ENCODE measurements at regions not wholly inside any gene's neighbourhood (a gene's known extent, or its start where the extent isn't known, plus 50 kb on each side); places are given as distances from the start of the nearest gene placed in this dataset.

DNA sequence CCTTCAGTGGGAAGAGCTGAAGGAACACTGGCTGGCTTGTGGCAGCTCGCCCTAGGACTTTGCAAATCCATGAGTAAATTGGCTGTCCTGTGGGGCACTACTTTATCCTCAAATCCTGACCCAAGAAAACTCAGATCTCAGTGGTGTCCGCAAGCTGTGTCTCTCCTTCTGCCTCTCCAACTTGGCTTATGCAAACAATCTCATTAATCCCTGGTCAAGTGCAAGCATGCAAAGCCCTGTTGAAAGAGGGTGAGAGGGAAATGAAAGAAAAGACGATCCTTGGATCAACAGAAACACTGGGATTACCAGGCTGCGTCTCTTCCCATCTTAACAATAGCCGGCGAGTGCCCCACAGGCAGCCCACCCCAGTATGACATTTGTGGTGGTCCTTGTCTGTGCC is 901.6 kb downstream of the BCL11B start:
- intact Hi-C loops (cut with micrococcal nuclease) = no loop called here
- peaks cover 14 to 23% of the 10 kb centered on the region in 2 donors for H3K27me3 Mint-ChIP-seq (ENCODE audit: low read depth in 2 of 2)
- Histone ChIP-seq H3K27me3 (ENCODE audit: control insufficient read depth, insufficient read depth, low read length) (no peaks in the 10 kb centered on the region), H3K4me1 (ENCODE audit: control insufficient read depth, insufficient read depth, low read length) (no peaks in the 10 kb centered on the region), H3K4me3 (ENCODE audit: low read length) (no peak overlapping the region), H3K27ac (ENCODE audit: low read length) (no peak overlapping the region), H3K36me3 (ENCODE audit: control insufficient read depth, insufficient read depth, low read length) (no peaks in the 10 kb centered on the region), H3K9me3 (ENCODE audit: control insufficient read depth, insufficient read depth, low read length) (no peaks in the 10 kb centered on the region)
- ATAC-seq (no peak), DNase-seq (no peak)
- WGBS (ENCODE audit: insufficient coverage) = 87% methylated on average over 6 of the region's 6 CpGs
- no peaks in the 10 kb centered on the region for H3K9me3 Mint-ChIP-seq
- H3K4me1 Mint-ChIP-seq = no peaks in the 10 kb centered on the region
- no peak overlapping the region for H3K4me3 Mint-ChIP-seq
- no peaks in the 10 kb centered on the region for H3K36me3 Mint-ChIP-seq
- no peak overlapping the region for H3K27ac Mint-ChIP-seq
- TF ChIP-seq, protein P1, sequence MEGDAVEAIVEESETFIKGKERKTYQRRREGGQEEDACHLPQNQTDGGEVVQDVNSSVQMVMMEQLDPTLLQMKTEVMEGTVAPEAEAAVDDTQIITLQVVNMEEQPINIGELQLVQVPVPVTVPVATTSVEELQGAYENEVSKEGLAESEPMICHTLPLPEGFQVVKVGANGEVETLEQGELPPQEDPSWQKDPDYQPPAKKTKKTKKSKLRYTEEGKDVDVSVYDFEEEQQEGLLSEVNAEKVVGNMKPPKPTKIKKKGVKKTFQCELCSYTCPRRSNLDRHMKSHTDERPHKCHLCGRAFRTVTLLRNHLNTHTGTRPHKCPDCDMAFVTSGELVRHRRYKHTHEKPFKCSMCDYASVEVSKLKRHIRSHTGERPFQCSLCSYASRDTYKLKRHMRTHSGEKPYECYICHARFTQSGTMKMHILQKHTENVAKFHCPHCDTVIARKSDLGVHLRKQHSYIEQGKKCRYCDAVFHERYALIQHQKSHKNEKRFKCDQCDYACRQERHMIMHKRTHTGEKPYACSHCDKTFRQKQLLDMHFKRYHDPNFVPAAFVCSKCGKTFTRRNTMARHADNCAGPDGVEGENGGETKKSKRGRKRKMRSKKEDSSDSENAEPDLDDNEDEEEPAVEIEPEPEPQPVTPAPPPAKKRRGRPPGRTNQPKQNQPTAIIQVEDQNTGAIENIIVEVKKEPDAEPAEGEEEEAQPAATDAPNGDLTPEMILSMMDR (IDR thresholded peaks at IDR 0.05) = no peak

DNA sequence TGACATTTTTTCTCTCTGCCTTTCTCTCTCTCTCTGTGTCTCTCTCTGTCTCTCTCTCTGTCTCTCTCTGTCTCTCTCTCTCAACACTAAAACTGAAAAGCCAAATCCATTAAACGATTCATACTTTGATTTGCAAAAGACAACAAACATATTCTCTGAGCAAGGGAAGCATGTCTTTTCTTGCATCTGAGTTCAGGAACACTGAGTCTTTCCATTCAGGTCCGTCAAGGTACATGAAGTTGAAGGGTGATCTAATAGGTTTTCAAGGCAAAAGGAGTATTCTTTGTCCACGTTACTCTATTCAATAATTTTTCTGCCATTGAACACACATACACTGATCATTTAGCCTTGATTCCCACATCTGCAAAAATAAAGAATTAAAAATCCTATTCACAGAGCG is 900.9 kb downstream of the BCL11B start:
- 76% methylated on average over 4 of the region's 4 CpGs for WGBS (ENCODE audit: insufficient coverage)
- DNase-seq (no peak), ATAC-seq (no peak)
- Mint-ChIP-seq H3K9me3 (no peaks in the 10 kb centered on the region), H3K27ac (no peak overlapping the region), H3K4me3 (no peak overlapping the region), H3K36me3 (no peaks in the 10 kb centered on the region), H3K27me3 (ENCODE audit: low read depth in 2 of 2) (peaks cover 14 to 15% of the 10 kb centered on the region in 2 donors), H3K4me1 (no peaks in the 10 kb centered on the region)
- intact Hi-C loops (cut with micrococcal nuclease) = no loop called here
- no peak overlapping the region for H3K4me3 ChIP-seq (ENCODE audit: low read length)
- H3K36me3 ChIP-seq (ENCODE audit: control insufficient read depth, insufficient read depth, low read length) = no peaks in the 10 kb centered on the region
- H3K27me3 ChIP-seq (ENCODE audit: control insufficient read depth, insufficient read depth, low read length) = no peaks in the 10 kb centered on the region
- H3K4me1 ChIP-seq (ENCODE audit: control insufficient read depth, insufficient read depth, low read length) = no peaks in the 10 kb centered on the region
- TF ChIP-seq, protein P1 (IDR thresholded peaks at IDR 0.05) = no peak
- no peak overlapping the region for H3K27ac ChIP-seq (ENCODE audit: low read length)
- H3K9me3 ChIP-seq (ENCODE audit: control insufficient read depth, insufficient read depth, low read length) = no peaks in the 10 kb centered on the region

- TF ChIP-seq, protein P1 (IDR thresholded peaks at IDR 0.05) = no peak
- Mint-ChIP-seq H3K4me1 (no peaks in the 10 kb centered on the region), H3K27ac (no peak overlapping the region)
Measured at GRCh38 chr14:98374136-98374535, 897.9 kb downstream of the BCL11B start.

DNA sequence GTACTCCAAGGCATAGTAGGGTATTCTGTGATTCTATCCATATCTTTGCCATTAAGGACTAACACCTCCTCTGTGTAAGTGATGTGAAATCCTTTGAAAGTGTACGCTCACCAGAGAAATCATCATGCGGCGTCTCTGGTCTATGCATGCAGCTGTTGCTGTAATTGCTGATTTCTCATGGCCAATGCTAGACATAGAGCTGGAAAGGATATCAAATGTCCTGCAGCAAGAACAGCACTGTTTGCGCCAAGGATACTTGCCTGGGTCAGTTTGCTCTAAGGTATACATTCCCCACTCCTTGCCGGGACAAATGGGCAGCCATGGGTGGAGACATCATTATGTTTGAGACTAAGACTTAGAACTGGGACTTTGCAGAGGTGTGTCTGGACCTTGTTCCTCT is 896.4 kb downstream of the BCL11B start:
- TF ChIP-seq, protein P1 (IDR thresholded peaks at IDR 0.05) = no peak
- H3K27ac Mint-ChIP-seq = no peak overlapping the region
- no peak overlapping the region for H3K27ac ChIP-seq (ENCODE audit: low read length)
- no peak overlapping the region for H3K4me3 Mint-ChIP-seq
- peaks cover 0 to 2% of the 10 kb centered on the region in 2 donors for H3K9me3 Mint-ChIP-seq
- H3K9me3 ChIP-seq (ENCODE audit: control insufficient read depth, insufficient read depth, low read length) = no peaks in the 10 kb centered on the region
- H3K4me1 Mint-ChIP-seq = no peaks in the 10 kb centered on the region
- H3K36me3 ChIP-seq (ENCODE audit: control insufficient read depth, insufficient read depth, low read length) = no peaks in the 10 kb centered on the region
- peaks cover 4 to 8% of the 10 kb centered on the region in 2 donors for H3K27me3 Mint-ChIP-seq (ENCODE audit: low read depth in 2 of 2)
- DNase-seq (no peak), ATAC-seq (no peak)
- no peaks in the 10 kb centered on the region for H3K27me3 ChIP-seq (ENCODE audit: control insufficient read depth, insufficient read depth, low read length)
- 100% methylated on average over 5 of the region's 5 CpGs for WGBS (ENCODE audit: insufficient coverage)
- no peaks in the 10 kb centered on the region for H3K4me1 ChIP-seq (ENCODE audit: control insufficient read depth, insufficient read depth, low read length)
- H3K36me3 Mint-ChIP-seq = no peaks in the 10 kb centered on the region
- H3K4me3 ChIP-seq (ENCODE audit: low read length) = no peak overlapping the region
- intact Hi-C loops (cut with micrococcal nuclease) = no loop called here

More at GRCh38 chr14:98374136-98374535, 897.9 kb downstream of the BCL11B start:
- 70% methylated on average over 7 of the region's 10 CpGs for WGBS (ENCODE audit: insufficient coverage)
- Mint-ChIP-seq H3K27me3 (ENCODE audit: low read depth in 2 of 2) (peaks cover 5 to 12% of the 10 kb centered on the region in 2 donors), H3K4me3 (no peak overlapping the region), H3K9me3 (no peaks in the 10 kb centered on the region), H3K36me3 (no peaks in the 10 kb centered on the region)
- Histone ChIP-seq H3K36me3 (ENCODE audit: control insufficient read depth, insufficient read depth, low read length) (no peaks in the 10 kb centered on the region), H3K9me3 (ENCODE audit: control insufficient read depth, insufficient read depth, low read length) (no peaks in the 10 kb centered on the region), H3K27ac (ENCODE audit: low read length) (no peak overlapping the region), H3K4me1 (ENCODE audit: control insufficient read depth, insufficient read depth, low read length) (no peaks in the 10 kb centered on the region), H3K4me3 (ENCODE audit: low read length) (no peak overlapping the region), H3K27me3 (ENCODE audit: control insufficient read depth, insufficient read depth, low read length) (no peaks in the 10 kb centered on the region)
- intact Hi-C loops (cut with micrococcal nuclease) = no loop called here
- ATAC-seq (no peak), DNase-seq (no peak)
